Left ventricle myocardium superior (tissue), 1 donor: ENCODE measurements at regions not wholly inside any gene's neighbourhood (a gene's known extent, or its start where the extent isn't known, plus 50 kb on each side); places are given as distances from the start of the nearest gene placed in this dataset.
A peak's percentile ranks its signal among the peaks of the same experiment; 100 is the strongest.

Experiments
- ATAC-seq: fragments of 200-7000 bp; cut with Tn5 transposase; one replicate; pipeline ENCODE4 v1.9.1; 2020; ENCODE audit warnings: mild to moderate bottlenecking, moderate library complexity
- DNase-seq: peaks from one replicate; pipeline ENCODE4 v3.0.0-alpha.2; 2020
- intact Hi-C: fragments of 100-400 bp; cut with micrococcal nuclease; formaldehyde crosslinking; loops from one replicate; pipeline ENCODE4 v1.11.0; 2022
- donor health status: DM: no; HTN: yes; CAD: no; lungs with severe emphysema.

GRCh38 chr2:134183679-134184078, 70.2 kb upstream of the MGAT5 start:
- ATAC-seq = no peak
- intact Hi-C loops = no loop called here
- no peak for DNase-seq

- intact Hi-C loops = no loop called here
- DNase-seq (no peak), ATAC-seq (no peak)
Measured at GRCh38 chr2:134185639-134186038, 68.2 kb upstream of the MGAT5 start.

- no peak for DNase-seq
- no peak for ATAC-seq
- intact Hi-C loops = no loop called here
Measured at GRCh38 chr2:134189009-134189720, 64.7 kb upstream of the MGAT5 start.

GRCh38 chr2:134190062-134190806, 63.6 kb upstream of the MGAT5 start:
- ATAC-seq (no peak), DNase-seq (no peak)
- intact Hi-C loops = no loop called here

- ATAC-seq (peak; percentile 93), DNase-seq (peak; percentile 75)
- intact Hi-C loops = no loop called here
Measured at GRCh38 chr2:134190807-134191203, 63.1 kb upstream of the MGAT5 start.

- intact Hi-C loops = no loop called here
- ATAC-seq = no peak
- no peak for DNase-seq
Measured at GRCh38 chr2:134191835-134192234, 62.0 kb upstream of the MGAT5 start.

GRCh38 chr2:134193006-134193405, 60.9 kb upstream of the MGAT5 start:
- ATAC-seq (no peak), DNase-seq (no peak)
- intact Hi-C loops = no loop called here

- no peak for ATAC-seq
- intact Hi-C loops = no loop called here
Measured at GRCh38 chr2:134194519-134194918, 59.4 kb upstream of the MGAT5 start.

GRCh38 chr2:134195341-134195740, 58.5 kb upstream of the MGAT5 start:
- DNase-seq (no peak), ATAC-seq (no peak)
- intact Hi-C loops = no loop called here

More at GRCh38 chr2:134194519-134194918, 59.4 kb upstream of the MGAT5 start:
- DNase-seq = no peak

GRCh38 chr2:134197445-134197844, 56.4 kb upstream of the MGAT5 start:
- ATAC-seq (no peak), DNase-seq (no peak)
- intact Hi-C loops = no loop called here

- ATAC-seq = peak; percentile 9
- no peak for DNase-seq
- intact Hi-C loops = no loop called here
Measured at GRCh38 chr2:134198006-134198634, 55.8 kb upstream of the MGAT5 start.

GRCh38 chr2:134199123-134199522, 54.7 kb upstream of the MGAT5 start:
- intact Hi-C loops = no loop called here

GRCh38 chr2:134200036-134200618, 53.7 kb upstream of the MGAT5 start:
- intact Hi-C loops = no loop called here
- no peak for DNase-seq
- ATAC-seq = no peak

More at GRCh38 chr2:134199123-134199522, 54.7 kb upstream of the MGAT5 start:
- no peak for ATAC-seq
- no peak for DNase-seq

- peak; percentile 64 for DNase-seq
- intact Hi-C loops = no loop called here
- peak; percentile 80 for ATAC-seq
Measured at GRCh38 chr2:134201533-134201932, 52.3 kb upstream of the MGAT5 start.

GRCh38 chr2:134202371-134202770, 51.5 kb upstream of the MGAT5 start:
- no peak for DNase-seq
- ATAC-seq = no peak
- intact Hi-C loops = no loop called here

- DNase-seq (no peak), ATAC-seq (no peak)
- intact Hi-C loops = no loop called here
Measured at GRCh38 chr2:134203175-134203574, 50.7 kb upstream of the MGAT5 start.
